HCT116 (cell line): ENCODE measurements at regions not wholly inside any gene's neighbourhood (a gene's known extent, or its start where the extent isn't known, plus 50 kb on each side); places are given as distances from the start of the nearest gene placed in this dataset.

Source experiments
- ATAC-seq: fragments of 200-7000 bp; cut with Tn5 transposase; 2 replicates; pipeline ENCODE4 v1.9.1; 2020; ENCODE audit warnings: mild to moderate bottlenecking, moderate library complexity
- BruUV-seq: library from RNA; stranded (reverse); fragments of 400-500 nt; replicated peaks from 2 replicates; lab custom pipeline; 2021; lab: Mats Ljungman, UMichigan
- CTCF ChIA-PET: fragments of 300-600 bp; sonication (Branson Sonifier 250); formaldehyde crosslinking; loops from one replicate; lab custom pipeline; 2021; ENCODE audit warnings: antibody characterized with exemption; lab: Charles Lee
- POLR2A ChIA-PET: fragments of 300-600, 350-600 bp; sonication (Branson Sonifier 250); formaldehyde crosslinking; loops from one replicate; lab custom pipeline; 2021; ENCODE audit warnings: antibody characterized with exemption; lab: Charles Lee
- RAD21 ChIA-PET, 2 experiments: fragments of 300-600 bp; sonication (Branson Sonifier 250); formaldehyde crosslinking; loops; one replicate each; lab custom pipeline; 2023; ENCODE audit warnings: low total read pairs in 2 of 2; ENCODE audit not compliant: uncharacterized antibody in 2 of 2, unreplicated experiment in 2 of 2, low non-redundant PET in 1 of 2; lab: Charles Lee
- DNase-seq: peaks from one replicate; pipeline ENCODE4 v3.0.0-alpha.2; 2010; ENCODE audit warnings: low read depth, low spot score
- H2AFZ ChIP-seq: fragments of 200-600 bp; shearing (Covaris generic), sonication (generic); 2 replicates; pipeline ENCODE4 v1.6.1; 2017; ENCODE audit warnings: low read depth, mixed run types, mixed read lengths, antibody characterized with exemption, low read length; ENCODE audit not compliant: poor library complexity, severe bottlenecking
- H3K27ac ChIP-seq: 2 replicates; pipeline ENCODE4 v1.5.1; 2012; ENCODE audit warnings: low read depth, low read length
- H3K27me3 ChIP-seq: fragments of 200-600 bp; sonication (generic); 2 replicates; pipeline ENCODE4 v1.6.1; 2016; ENCODE audit warnings: mixed run types, low read length, mixed read lengths; ENCODE audit not compliant: insufficient read depth
- H3K36me3 ChIP-seq, 2 experiments: fragments of 200-500 bp in 1 of 2; fragments of 200-600 bp in 1 of 2; sonication (Bioruptor generic) in 1 of 2; sonication (generic) in 1 of 2; 2 replicates each; pipeline versions ENCODE4 v1.5.1 to v1.6.1; 2014 to 2016; ENCODE audit warnings: low read length in 2 of 2, inconsistent platforms in 1 of 2, mixed read lengths in 1 of 2, mixed run types in 1 of 2; ENCODE audit not compliant: insufficient read depth in 2 of 2, control insufficient read depth in 1 of 2
- H3K4me1 ChIP-seq, 2 experiments: fragments of 200-600 bp in 1 of 2; sonication (generic) in 1 of 2; 2 replicates each; pipeline versions ENCODE4 v1.5.1 to v1.6.1; 2012 to 2017; ENCODE audit warnings: low read length in 2 of 2, inconsistent platforms in 1 of 2, mild to moderate bottlenecking in 1 of 2, mixed read lengths in 1 of 2, mixed run types in 1 of 2, moderate library complexity in 1 of 2; ENCODE audit not compliant: insufficient read depth in 2 of 2, control insufficient read depth in 1 of 2
- H3K4me2 ChIP-seq: fragments of 200-600 bp; sonication (generic); 2 replicates; pipeline ENCODE4 v1.6.1; 2017; ENCODE audit warnings: mixed run types, low read length, mixed read lengths
- H3K4me3 ChIP-seq, 2 experiments: fragments of 200-600 bp in 1 of 2; sonication (generic) in 1 of 2; replicated peaks in 1 of 2; 2 replicates each; pipeline ENCODE4 v1.5.1; 2011 to 2016; ENCODE audit warnings: low read length in 2 of 2, control low read depth in 1 of 2, low read depth in 1 of 2, mild to moderate bottlenecking in 1 of 2, mixed read lengths in 1 of 2, mixed run types in 1 of 2
- H3K79me2 ChIP-seq: fragments of 200-600 bp; sonication (generic); 2 replicates; pipeline ENCODE4 v1.6.1; 2017; ENCODE audit warnings: mild to moderate bottlenecking, mixed run types, low read length, moderate library complexity, mixed read lengths; ENCODE audit not compliant: insufficient read depth
- H3K9ac ChIP-seq: fragments of 200-600 bp; sonication (generic); 2 replicates; pipeline ENCODE4 v1.6.1; 2016; ENCODE audit warnings: low read length, mixed read lengths
- H3K9me2 ChIP-seq: fragments of 200-600 bp; sonication (generic), shearing (Covaris generic); 2 replicates; pipeline ENCODE4 v1.6.1; 2017; ENCODE audit warnings: mixed run types, mild to moderate bottlenecking, moderate library complexity; ENCODE audit not compliant: insufficient read depth
- H3K9me3 ChIP-seq, 2 experiments: fragments of 200-500 bp in 1 of 2; fragments of 200-600 bp in 1 of 2; sonication (Bioruptor generic) in 1 of 2; sonication (generic) in 1 of 2; 2 replicates each; pipeline ENCODE4 v1.6.1; 2014 to 2017; ENCODE audit warnings: low read length in 2 of 2, mixed read lengths in 2 of 2, inconsistent platforms in 1 of 2, low read depth in 1 of 2, mild to moderate bottlenecking in 1 of 2, mixed run types in 1 of 2, moderate library complexity in 1 of 2; ENCODE audit not compliant: control insufficient read depth in 1 of 2, insufficient read depth in 1 of 2
- H4K20me1 ChIP-seq: fragments of 200-600 bp; sonication (generic), shearing (Covaris generic); 2 replicates; pipeline ENCODE4 v1.6.1; 2017; ENCODE audit warnings: mixed run types, mild to moderate bottlenecking, moderate library complexity; ENCODE audit not compliant: insufficient read depth
- CBX3 ChIP-seq: IDR thresholded peaks from 2 replicates; pipeline ENCODE4 v1.6.1; 2012; ENCODE audit warnings: low read depth
- CEBPB ChIP-seq: IDR thresholded peaks from 2 replicates; pipeline ENCODE4 v1.6.1; 2012; ENCODE audit warnings: low read depth
- EGR1 ChIP-seq: IDR thresholded peaks from 2 replicates; pipeline ENCODE4 v1.6.1; 2012; ENCODE audit warnings: low read depth
- ELF1 ChIP-seq: IDR thresholded peaks from 2 replicates; pipeline ENCODE4 v1.6.1; 2012; ENCODE audit warnings: low read depth, borderline replicate concordance
- EZH2 ChIP-seq: fragments of 200-600 bp; sonication (generic); IDR thresholded peaks from 2 replicates; pipeline ENCODE4 v1.6.1; 2017; ENCODE audit warnings: antibody characterized with exemption, mixed run types
- EZH2phosphoT487 ChIP-seq: fragments of 200-600 bp; IDR thresholded peaks from 2 replicates; pipeline ENCODE4 v1.6.1; 2018; ENCODE audit warnings: antibody characterized with exemption, borderline replicate concordance
- FOSL1 ChIP-seq: IDR thresholded peaks from 2 replicates; pipeline ENCODE4 v1.6.1; 2012; ENCODE audit warnings: low read depth
- POLR2AphosphoS5 ChIP-seq: IDR thresholded peaks from 2 replicates; pipeline ENCODE4 v1.6.1; 2011; ENCODE audit warnings: mild to moderate bottlenecking, low read depth, low read length, moderate library complexity
- SIN3A ChIP-seq: IDR thresholded peaks from 2 replicates; pipeline ENCODE4 v1.6.1; 2012; ENCODE audit warnings: low read depth
- SP1 ChIP-seq: IDR thresholded peaks from 2 replicates; pipeline ENCODE4 v1.6.1; 2012; ENCODE audit warnings: low read depth
- SRF ChIP-seq: IDR thresholded peaks from 2 replicates; pipeline ENCODE4 v1.6.1; 2012; ENCODE audit warnings: low read depth
- TCF7L2 ChIP-seq: IDR thresholded peaks from 2 replicates; pipeline ENCODE4 v1.7.0; 2011; ENCODE audit warnings: borderline replicate concordance, inconsistent platforms; ENCODE audit not compliant: insufficient read depth, insufficient read length; ENCODE audit errors: extremely low read depth
- YY1 ChIP-seq: IDR thresholded peaks from 2 replicates; pipeline ENCODE4 v1.6.1; 2011; ENCODE audit warnings: low read length, low read depth, moderate library complexity, mild to moderate bottlenecking; ENCODE audit not compliant: insufficient replicate concordance; ENCODE audit errors: extremely low read depth
- ZFX ChIP-seq: fragments of 450-650 bp; IDR thresholded peaks from 2 replicates; pipeline ENCODE4 v1.6.1; 2017
- ZNF274 ChIP-seq: fragments of 200-500 bp; sonication (Bioruptor generic); IDR thresholded peaks from 2 replicates; pipeline ENCODE4 v1.6.1; 2014; ENCODE audit warnings: mild to moderate bottlenecking, low read depth, low read length, inconsistent platforms
- intact Hi-C: fragments of 100-400 bp; cut with micrococcal nuclease; formaldehyde crosslinking; loops from 2 replicates; pipeline ENCODE4 v1.10.0; 2022
- TF ChIP-seq, protein P1 (sequence below): IDR thresholded peaks from 2 replicates; pipeline ENCODE4 v1.6.1; 2012
- TF ChIP-seq, protein P2 (sequence below): IDR thresholded peaks from 2 replicates; pipeline ENCODE4 v1.6.1; 2012
- TF ChIP-seq, protein P3 (sequence below): IDR thresholded peaks from 2 replicates; pipeline ENCODE4 v1.6.1; 2012; ENCODE audit warnings: low read depth
- TF ChIP-seq, protein P4 (sequence below), 3 experiments: fragments of 200-600 bp in 1 of 3; sonication (generic) in 1 of 3; IDR thresholded peaks in 2 of 3; conservative IDR thresholded peaks in 1 of 3; 2 replicates each; pipeline ENCODE4 v1.5.1; 2012 to 2017; ENCODE audit warnings: low read depth in 2 of 3, low read length in 2 of 3, antibody characterized with exemption in 1 of 3, borderline replicate concordance in 1 of 3, control low read depth in 1 of 3, mild to moderate bottlenecking in 1 of 3, mixed read lengths in 1 of 3, mixed run types in 1 of 3, moderate library complexity in 1 of 3; ENCODE audit not compliant: insufficient read depth in 1 of 3

DNA sequence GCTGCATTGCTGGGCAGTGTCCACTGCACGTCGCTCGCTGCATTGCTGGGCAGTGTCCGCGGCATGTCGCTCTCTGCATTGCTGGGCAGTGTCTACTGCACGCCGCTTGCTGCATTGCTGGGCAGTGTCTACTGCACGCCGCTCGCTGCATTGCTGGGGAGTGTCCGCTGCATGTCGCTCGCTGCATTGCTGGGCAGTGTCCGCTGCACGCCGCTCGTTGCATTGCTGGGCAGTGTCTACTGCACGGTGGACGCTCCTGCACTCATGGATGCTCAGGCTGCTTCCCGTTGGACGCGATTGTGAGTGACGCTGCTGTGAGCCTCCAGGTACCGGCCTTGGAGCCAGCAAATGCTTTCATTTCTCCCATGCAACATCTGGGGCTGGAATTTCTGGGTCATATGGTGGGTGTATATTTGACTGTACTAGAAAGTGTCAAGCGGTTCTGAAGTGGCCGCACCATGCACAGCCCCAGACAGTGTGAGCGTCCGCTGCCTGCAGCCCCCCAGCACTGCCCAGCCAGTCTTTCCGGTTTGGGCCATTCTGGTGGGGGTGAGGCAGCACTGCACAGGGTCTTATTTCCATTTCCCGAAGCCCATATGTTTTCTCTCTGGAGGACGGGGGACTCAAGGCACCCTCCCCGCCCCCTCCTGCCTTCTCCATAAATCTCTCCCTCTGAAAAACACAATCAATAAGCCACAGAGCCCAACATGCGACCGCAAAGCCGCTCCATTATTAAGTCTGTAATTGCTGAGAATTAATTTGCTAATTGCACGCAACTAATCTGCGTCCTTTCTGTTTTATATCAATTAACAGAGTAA, 97.4 kb downstream of the YTHDF1 start:
- no peaks in the 10 kb centered on the region for H3K9me3 ChIP-seq
- no peak overlapping the region for H3K27ac ChIP-seq
- ChIA-PET POLR2A (no interaction called here), RAD21 (no interaction called here), CTCF (no interaction called here)
- no peak overlapping the region for H2AFZ ChIP-seq
- ATAC-seq, result no peak
- no peak overlapping the region for H3K4me2 ChIP-seq
- H3K9me2 ChIP-seq, result no peaks in the 10 kb centered on the region
- H3K79me2 ChIP-seq, result no peaks in the 10 kb centered on the region
- no peaks in the 10 kb centered on the region for H3K4me1 ChIP-seq
- no peaks in the 10 kb centered on the region for H3K36me3 ChIP-seq
- H3K4me3 ChIP-seq, result no peak overlapping the region
- intact Hi-C loops, result no loop called here
- no TSS peak for BruUV-seq
- no peak overlapping the region for H3K9ac ChIP-seq
- DNase-seq, result no peak
- H3K27me3 ChIP-seq, result 0 out of 2 replicates have a peak, but pooled peaks cover 3% of the 10 kb centered on the region
- H4K20me1 ChIP-seq, result no peaks in the 10 kb centered on the region
- TF ChIP-seq EZH2 (no peak), FOSL1 (no peak), CEBPB (no peak), EGR1 (no peak), POLR2AphosphoS5 (no peak), SRF (no peak), ELF1 (no peak), YY1 (no peak), ZFX (no peak), TCF7L2 (no peak), SP1 (no peak), CBX3 (no peak), SIN3A (no peak), EZH2phosphoT487 (no peak), ZNF274 (no peak)
- TF ChIP-seq, protein P1, sequence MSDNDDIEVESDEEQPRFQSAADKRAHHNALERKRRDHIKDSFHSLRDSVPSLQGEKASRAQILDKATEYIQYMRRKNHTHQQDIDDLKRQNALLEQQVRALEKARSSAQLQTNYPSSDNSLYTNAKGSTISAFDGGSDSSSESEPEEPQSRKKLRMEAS, result no peak
- TF ChIP-seq, protein P2, sequence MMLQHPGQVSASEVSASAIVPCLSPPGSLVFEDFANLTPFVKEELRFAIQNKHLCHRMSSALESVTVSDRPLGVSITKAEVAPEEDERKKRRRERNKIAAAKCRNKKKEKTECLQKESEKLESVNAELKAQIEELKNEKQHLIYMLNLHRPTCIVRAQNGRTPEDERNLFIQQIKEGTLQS, result no peak
- TF ChIP-seq, protein P3, sequence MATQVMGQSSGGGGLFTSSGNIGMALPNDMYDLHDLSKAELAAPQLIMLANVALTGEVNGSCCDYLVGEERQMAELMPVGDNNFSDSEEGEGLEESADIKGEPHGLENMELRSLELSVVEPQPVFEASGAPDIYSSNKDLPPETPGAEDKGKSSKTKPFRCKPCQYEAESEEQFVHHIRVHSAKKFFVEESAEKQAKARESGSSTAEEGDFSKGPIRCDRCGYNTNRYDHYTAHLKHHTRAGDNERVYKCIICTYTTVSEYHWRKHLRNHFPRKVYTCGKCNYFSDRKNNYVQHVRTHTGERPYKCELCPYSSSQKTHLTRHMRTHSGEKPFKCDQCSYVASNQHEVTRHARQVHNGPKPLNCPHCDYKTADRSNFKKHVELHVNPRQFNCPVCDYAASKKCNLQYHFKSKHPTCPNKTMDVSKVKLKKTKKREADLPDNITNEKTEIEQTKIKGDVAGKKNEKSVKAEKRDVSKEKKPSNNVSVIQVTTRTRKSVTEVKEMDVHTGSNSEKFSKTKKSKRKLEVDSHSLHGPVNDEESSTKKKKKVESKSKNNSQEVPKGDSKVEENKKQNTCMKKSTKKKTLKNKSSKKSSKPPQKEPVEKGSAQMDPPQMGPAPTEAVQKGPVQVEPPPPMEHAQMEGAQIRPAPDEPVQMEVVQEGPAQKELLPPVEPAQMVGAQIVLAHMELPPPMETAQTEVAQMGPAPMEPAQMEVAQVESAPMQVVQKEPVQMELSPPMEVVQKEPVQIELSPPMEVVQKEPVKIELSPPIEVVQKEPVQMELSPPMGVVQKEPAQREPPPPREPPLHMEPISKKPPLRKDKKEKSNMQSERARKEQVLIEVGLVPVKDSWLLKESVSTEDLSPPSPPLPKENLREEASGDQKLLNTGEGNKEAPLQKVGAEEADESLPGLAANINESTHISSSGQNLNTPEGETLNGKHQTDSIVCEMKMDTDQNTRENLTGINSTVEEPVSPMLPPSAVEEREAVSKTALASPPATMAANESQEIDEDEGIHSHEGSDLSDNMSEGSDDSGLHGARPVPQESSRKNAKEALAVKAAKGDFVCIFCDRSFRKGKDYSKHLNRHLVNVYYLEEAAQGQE, result no peak
- TF ChIP-seq, protein P4, sequence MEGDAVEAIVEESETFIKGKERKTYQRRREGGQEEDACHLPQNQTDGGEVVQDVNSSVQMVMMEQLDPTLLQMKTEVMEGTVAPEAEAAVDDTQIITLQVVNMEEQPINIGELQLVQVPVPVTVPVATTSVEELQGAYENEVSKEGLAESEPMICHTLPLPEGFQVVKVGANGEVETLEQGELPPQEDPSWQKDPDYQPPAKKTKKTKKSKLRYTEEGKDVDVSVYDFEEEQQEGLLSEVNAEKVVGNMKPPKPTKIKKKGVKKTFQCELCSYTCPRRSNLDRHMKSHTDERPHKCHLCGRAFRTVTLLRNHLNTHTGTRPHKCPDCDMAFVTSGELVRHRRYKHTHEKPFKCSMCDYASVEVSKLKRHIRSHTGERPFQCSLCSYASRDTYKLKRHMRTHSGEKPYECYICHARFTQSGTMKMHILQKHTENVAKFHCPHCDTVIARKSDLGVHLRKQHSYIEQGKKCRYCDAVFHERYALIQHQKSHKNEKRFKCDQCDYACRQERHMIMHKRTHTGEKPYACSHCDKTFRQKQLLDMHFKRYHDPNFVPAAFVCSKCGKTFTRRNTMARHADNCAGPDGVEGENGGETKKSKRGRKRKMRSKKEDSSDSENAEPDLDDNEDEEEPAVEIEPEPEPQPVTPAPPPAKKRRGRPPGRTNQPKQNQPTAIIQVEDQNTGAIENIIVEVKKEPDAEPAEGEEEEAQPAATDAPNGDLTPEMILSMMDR (IDR thresholded peaks at IDR 0.05 in 2 of 3, conservative IDR thresholded peaks at IDR 0.05 in 1 of 3; ENCODE audit: borderline replicate concordance in 1 of 3, insufficient read depth in 1 of 3, low read depth in 2 of 3, low read length in 2 of 3), result no peak
